ENCODE measurements at regions not wholly inside any gene's neighbourhood (a gene's known extent, or its start where the extent isn't known, plus 50 kb on each side); places are given as distances from the start of the nearest gene placed in this dataset.
"Not testable (repeated sequence)": the region's sequence is repeated elsewhere in the genome, so short reads cannot be mapped to it uniquely, and the experiment has no call there.

GRCh38 chr1:10918531-10918930 is 93.9 kb upstream of the TARDBP start:
- no peak for TF ChIP-seq CTCF (conservative IDR thresholded peaks at IDR 0.05)
- Histone ChIP-seq H3K9me3 (ENCODE audit: control insufficient read depth, low read length) (no peaks in the 10 kb centered on the region), H3K27ac (ENCODE audit: low read depth, low read length) (no peak overlapping the region), H3K4me1 (ENCODE audit: control insufficient read depth, insufficient read depth, low read length) (no peaks in the 10 kb centered on the region), H3K4me3 (ENCODE audit: low read length) (no peak overlapping the region), H3K27me3 (ENCODE audit: control insufficient read depth, insufficient read depth, low read length, poor library complexity, severe bottlenecking) (no peaks in the 10 kb centered on the region), H3K9ac (ENCODE audit: extremely low read depth, low read length, poor library complexity, severe bottlenecking) (no peak overlapping the region), H3K36me3 (ENCODE audit: control insufficient read depth, insufficient read depth, low read length) (no peaks in the 10 kb centered on the region)
- no peak for DNase-seq
- Mint-ChIP-seq H3K27me3 (ENCODE audit: insufficient read depth) (no peaks in the 10 kb centered on the region), H3K27ac (no peak overlapping the region), H3K4me3 (no peak overlapping the region), H3K36me3 (ENCODE audit: low read depth) (no peaks in the 10 kb centered on the region), H3K4me1 (no peaks in the 10 kb centered on the region), H3K9me3 (no peaks in the 10 kb centered on the region)
- 92 to 93% methylated on average over 5 of the region's 5 CpGs for WGBS, 2 experiments (ENCODE audit: insufficient coverage in 1 of 2, insufficient read length in 1 of 2)

- H3K36me3 Mint-ChIP-seq (ENCODE audit: low read depth) = no peaks in the 10 kb centered on the region
- 86 to 87% methylated on average over 6 to 7 of the region's 9 CpGs for WGBS, 2 experiments (ENCODE audit: insufficient coverage in 1 of 2, insufficient read length in 1 of 2)
- no peaks in the 10 kb centered on the region for H3K27me3 Mint-ChIP-seq (ENCODE audit: insufficient read depth)
- no peak overlapping the region for H3K4me3 ChIP-seq (ENCODE audit: low read length)
- H3K36me3 ChIP-seq (ENCODE audit: control insufficient read depth, insufficient read depth, low read length) = no peaks in the 10 kb centered on the region
- H3K9me3 Mint-ChIP-seq = no peaks in the 10 kb centered on the region
- no peak for TF ChIP-seq CTCF (conservative IDR thresholded peaks at IDR 0.05)
- no peaks in the 10 kb centered on the region for H3K4me1 ChIP-seq (ENCODE audit: control insufficient read depth, insufficient read depth, low read length)
- H3K27me3 ChIP-seq (ENCODE audit: control insufficient read depth, insufficient read depth, low read length, poor library complexity, severe bottlenecking) = no peaks in the 10 kb centered on the region
- DNase-seq = peak; percentile 47
- H3K9ac ChIP-seq (ENCODE audit: extremely low read depth, low read length, poor library complexity, severe bottlenecking) = no peak overlapping the region
- H3K9me3 ChIP-seq (ENCODE audit: control insufficient read depth, low read length) = no peaks in the 10 kb centered on the region
- H3K27ac ChIP-seq (ENCODE audit: low read depth, low read length) = no peak overlapping the region
- no peak overlapping the region for H3K27ac Mint-ChIP-seq
- no peak overlapping the region for H3K4me3 Mint-ChIP-seq
- no peaks in the 10 kb centered on the region for H3K4me1 Mint-ChIP-seq
Observed at GRCh38 chr1:10920063-10920626, 92.3 kb upstream of the TARDBP start.

GRCh38 chr1:10922315-10923060 is 90.0 kb upstream of the TARDBP start:
- WGBS, 2 experiments (ENCODE audit: insufficient coverage in 1 of 2, insufficient read length in 1 of 2) = 87 to 96% methylated on average over 6 to 8 of the region's 8 CpGs
- H3K27me3 ChIP-seq (ENCODE audit: control insufficient read depth, insufficient read depth, low read length, poor library complexity, severe bottlenecking); H3K27ac Mint-ChIP-seq; H3K9me3 Mint-ChIP-seq; H3K4me3 Mint-ChIP-seq; DNase-seq; H3K9ac ChIP-seq (ENCODE audit: extremely low read depth, low read length, poor library complexity, severe bottlenecking); H3K9me3 ChIP-seq (ENCODE audit: control insufficient read depth, low read length); H3K36me3 ChIP-seq (ENCODE audit: control insufficient read depth, insufficient read depth, low read length); H3K4me1 ChIP-seq (ENCODE audit: control insufficient read depth, insufficient read depth, low read length); H3K36me3 Mint-ChIP-seq (ENCODE audit: low read depth); H3K4me1 Mint-ChIP-seq; H3K27me3 Mint-ChIP-seq (ENCODE audit: insufficient read depth); H3K27ac ChIP-seq (ENCODE audit: low read depth, low read length); H3K4me3 ChIP-seq (ENCODE audit: low read length): not testable (repeated sequence)

Measured in endodermal cell (in vitro differentiated cells).